ENCODE measurements at regions not wholly inside any gene's neighbourhood (a gene's known extent, or its start where the extent isn't known, plus 50 kb on each side); places are given as distances from the start of the nearest gene placed in this dataset.

DNA sequence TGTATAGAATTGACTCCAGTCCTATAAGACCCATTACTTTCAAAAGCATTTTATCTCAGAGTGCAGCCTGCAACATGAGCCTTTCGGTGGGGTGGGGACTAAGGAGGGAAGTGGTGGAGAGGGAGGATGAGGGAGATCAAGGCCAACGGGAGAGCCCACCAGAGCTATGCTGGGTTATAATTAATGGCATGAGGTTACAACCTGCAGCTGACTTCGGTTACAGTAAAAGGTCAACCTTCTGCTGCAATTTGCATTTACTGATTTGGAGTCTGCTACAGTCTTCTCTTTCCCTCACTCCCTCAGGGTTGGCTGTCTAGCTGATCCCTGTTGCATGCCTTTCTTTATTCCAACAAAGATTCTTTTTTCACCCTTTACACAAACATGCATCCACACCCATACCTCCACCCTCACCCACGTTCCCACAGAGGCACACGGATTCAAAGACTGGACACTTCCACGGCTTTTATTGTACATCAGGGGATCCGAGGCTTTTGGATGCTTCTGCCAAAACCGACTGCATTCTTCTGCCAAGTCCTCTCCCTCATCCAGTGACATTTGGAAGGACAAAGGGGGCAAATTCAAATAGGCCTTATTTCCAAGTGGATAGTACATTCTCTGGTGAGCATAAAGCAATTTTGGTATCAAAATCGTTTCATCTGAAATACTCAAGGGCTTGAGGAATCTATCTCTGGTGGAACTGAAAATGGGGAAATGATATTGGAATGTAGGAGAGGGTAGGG is 381.2 kb downstream of the NFIB start:
- H3K36me3 Mint-ChIP-seq (ENCODE audit: low read depth): no peaks in the 10 kb centered on the region
- peaks cover 2% of the 10 kb centered on the region for H3K27me3 Mint-ChIP-seq (ENCODE audit: insufficient read depth, low read depth, poor library complexity)
- H3K4me1 Mint-ChIP-seq: peaks cover 10% of the 10 kb centered on the region; the same call in 2 of the 3 replicates
- no peaks in the 10 kb centered on the region for H3F3A ChIP-seq (replicated peaks; ENCODE audit: low read depth)
- DNase-seq (ENCODE audit: low spot score): no peak
- ATAC-seq: no peak
- no peaks in the 10 kb centered on the region for H4K20me1 ChIP-seq (replicated peaks; ENCODE audit: insufficient read depth)
- no peaks in the 10 kb centered on the region for H3K9me3 Mint-ChIP-seq
- no peaks in the 10 kb centered on the region for H3K36me3 ChIP-seq (ENCODE audit: insufficient read depth)
- H3K4me2 ChIP-seq: no peak overlapping the region
- no peak for TF ChIP-seq NANOG (IDR thresholded peaks at IDR 0.05; ENCODE audit: borderline replicate concordance)
- TF ChIP-seq EZH2 (IDR thresholded peaks at IDR 0.05; ENCODE audit: low read depth, unreplicated experiment): no peak
- no peak for TF ChIP-seq POLR2AphosphoS5 (IDR thresholded peaks at IDR 0.05; ENCODE audit: low read depth)
- TF ChIP-seq, protein P1, sequence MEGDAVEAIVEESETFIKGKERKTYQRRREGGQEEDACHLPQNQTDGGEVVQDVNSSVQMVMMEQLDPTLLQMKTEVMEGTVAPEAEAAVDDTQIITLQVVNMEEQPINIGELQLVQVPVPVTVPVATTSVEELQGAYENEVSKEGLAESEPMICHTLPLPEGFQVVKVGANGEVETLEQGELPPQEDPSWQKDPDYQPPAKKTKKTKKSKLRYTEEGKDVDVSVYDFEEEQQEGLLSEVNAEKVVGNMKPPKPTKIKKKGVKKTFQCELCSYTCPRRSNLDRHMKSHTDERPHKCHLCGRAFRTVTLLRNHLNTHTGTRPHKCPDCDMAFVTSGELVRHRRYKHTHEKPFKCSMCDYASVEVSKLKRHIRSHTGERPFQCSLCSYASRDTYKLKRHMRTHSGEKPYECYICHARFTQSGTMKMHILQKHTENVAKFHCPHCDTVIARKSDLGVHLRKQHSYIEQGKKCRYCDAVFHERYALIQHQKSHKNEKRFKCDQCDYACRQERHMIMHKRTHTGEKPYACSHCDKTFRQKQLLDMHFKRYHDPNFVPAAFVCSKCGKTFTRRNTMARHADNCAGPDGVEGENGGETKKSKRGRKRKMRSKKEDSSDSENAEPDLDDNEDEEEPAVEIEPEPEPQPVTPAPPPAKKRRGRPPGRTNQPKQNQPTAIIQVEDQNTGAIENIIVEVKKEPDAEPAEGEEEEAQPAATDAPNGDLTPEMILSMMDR (conservative IDR thresholded peaks at IDR 0.05; ENCODE audit: low read depth in 2 of 2): no peak
- no peak for TF ChIP-seq ZNF331 (CRISPR knock-in tag; IDR thresholded peaks at IDR 0.05; ENCODE audit: low read depth)
- TF ChIP-seq EZH2phosphoT487 (IDR thresholded peaks at IDR 0.05; ENCODE audit: unreplicated experiment): no peak
- TF ChIP-seq, protein P2, sequence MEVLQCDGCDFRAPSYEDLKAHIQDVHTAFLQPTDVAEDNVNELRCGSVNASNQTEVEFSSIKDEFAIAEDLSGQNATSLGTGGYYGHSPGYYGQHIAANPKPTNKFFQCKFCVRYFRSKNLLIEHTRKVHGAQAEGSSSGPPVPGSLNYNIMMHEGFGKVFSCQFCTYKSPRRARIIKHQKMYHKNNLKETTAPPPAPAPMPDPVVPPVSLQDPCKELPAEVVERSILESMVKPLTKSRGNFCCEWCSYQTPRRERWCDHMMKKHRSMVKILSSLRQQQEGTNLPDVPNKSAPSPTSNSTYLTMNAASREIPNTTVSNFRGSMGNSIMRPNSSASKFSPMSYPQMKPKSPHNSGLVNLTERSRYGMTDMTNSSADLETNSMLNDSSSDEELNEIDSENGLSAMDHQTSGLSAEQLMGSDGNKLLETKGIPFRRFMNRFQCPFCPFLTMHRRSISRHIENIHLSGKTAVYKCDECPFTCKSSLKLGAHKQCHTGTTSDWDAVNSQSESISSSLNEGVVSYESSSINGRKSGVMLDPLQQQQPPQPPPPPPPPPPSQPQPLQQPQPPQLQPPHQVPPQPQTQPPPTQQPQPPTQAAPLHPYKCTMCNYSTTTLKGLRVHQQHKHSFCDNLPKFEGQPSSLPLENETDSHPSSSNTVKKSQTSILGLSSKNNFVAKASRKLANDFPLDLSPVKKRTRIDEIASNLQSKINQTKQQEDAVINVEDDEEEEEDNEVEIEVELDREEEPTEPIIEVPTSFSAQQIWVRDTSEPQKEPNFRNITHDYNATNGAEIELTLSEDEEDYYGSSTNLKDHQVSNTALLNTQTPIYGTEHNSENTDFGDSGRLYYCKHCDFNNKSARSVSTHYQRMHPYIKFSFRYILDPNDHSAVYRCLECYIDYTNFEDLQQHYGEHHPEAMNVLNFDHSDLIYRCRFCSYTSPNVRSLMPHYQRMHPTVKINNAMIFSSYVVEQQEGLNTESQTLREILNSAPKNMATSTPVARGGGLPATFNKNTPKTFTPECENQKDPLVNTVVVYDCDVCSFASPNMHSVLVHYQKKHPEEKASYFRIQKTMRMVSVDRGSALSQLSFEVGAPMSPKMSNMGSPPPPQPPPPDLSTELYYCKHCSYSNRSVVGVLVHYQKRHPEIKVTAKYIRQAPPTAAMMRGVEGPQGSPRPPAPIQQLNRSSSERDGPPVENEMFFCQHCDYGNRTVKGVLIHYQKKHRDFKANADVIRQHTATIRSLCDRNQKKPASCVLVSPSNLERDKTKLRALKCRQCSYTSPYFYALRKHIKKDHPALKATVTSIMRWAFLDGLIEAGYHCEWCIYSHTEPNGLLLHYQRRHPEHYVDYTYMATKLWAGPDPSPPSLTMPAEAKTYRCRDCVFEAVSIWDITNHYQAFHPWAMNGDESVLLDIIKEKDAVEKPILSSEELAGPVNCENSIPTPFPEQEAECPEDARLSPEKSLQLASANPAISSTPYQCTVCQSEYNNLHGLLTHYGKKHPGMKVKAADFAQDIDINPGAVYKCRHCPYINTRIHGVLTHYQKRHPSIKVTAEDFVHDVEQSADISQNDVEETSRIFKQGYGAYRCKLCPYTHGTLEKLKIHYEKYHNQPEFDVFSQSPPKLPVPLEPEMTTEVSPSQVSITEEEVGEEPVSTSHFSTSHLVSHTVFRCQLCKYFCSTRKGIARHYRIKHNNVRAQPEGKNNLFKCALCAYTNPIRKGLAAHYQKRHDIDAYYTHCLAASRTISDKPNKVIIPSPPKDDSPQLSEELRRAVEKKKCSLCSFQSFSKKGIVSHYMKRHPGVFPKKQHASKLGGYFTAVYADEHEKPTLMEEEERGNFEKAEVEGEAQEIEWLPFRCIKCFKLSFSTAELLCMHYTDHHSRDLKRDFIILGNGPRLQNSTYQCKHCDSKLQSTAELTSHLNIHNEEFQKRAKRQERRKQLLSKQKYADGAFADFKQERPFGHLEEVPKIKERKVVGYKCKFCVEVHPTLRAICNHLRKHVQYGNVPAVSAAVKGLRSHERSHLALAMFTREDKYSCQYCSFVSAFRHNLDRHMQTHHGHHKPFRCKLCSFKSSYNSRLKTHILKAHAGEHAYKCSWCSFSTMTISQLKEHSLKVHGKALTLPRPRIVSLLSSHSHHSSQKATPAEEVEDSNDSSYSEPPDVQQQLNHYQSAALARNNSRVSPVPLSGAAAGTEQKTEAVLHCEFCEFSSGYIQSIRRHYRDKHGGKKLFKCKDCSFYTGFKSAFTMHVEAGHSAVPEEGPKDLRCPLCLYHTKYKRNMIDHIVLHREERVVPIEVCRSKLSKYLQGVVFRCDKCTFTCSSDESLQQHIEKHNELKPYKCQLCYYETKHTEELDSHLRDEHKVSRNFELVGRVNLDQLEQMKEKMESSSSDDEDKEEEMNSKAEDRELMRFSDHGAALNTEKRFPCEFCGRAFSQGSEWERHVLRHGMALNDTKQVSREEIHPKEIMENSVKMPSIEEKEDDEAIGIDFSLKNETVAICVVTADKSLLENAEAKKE (CRISPR knock-in tag; IDR thresholded peaks at IDR 0.05): no peak
- TF ChIP-seq CREB1 (CRISPR knock-in tag; IDR thresholded peaks at IDR 0.05; ENCODE audit: low read depth): no peak
- TF ChIP-seq, protein P3, sequence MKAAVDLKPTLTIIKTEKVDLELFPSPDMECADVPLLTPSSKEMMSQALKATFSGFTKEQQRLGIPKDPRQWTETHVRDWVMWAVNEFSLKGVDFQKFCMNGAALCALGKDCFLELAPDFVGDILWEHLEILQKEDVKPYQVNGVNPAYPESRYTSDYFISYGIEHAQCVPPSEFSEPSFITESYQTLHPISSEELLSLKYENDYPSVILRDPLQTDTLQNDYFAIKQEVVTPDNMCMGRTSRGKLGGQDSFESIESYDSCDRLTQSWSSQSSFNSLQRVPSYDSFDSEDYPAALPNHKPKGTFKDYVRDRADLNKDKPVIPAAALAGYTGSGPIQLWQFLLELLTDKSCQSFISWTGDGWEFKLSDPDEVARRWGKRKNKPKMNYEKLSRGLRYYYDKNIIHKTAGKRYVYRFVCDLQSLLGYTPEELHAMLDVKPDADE (IDR thresholded peaks at IDR 0.05): no peak
- TF ChIP-seq, protein P4, sequence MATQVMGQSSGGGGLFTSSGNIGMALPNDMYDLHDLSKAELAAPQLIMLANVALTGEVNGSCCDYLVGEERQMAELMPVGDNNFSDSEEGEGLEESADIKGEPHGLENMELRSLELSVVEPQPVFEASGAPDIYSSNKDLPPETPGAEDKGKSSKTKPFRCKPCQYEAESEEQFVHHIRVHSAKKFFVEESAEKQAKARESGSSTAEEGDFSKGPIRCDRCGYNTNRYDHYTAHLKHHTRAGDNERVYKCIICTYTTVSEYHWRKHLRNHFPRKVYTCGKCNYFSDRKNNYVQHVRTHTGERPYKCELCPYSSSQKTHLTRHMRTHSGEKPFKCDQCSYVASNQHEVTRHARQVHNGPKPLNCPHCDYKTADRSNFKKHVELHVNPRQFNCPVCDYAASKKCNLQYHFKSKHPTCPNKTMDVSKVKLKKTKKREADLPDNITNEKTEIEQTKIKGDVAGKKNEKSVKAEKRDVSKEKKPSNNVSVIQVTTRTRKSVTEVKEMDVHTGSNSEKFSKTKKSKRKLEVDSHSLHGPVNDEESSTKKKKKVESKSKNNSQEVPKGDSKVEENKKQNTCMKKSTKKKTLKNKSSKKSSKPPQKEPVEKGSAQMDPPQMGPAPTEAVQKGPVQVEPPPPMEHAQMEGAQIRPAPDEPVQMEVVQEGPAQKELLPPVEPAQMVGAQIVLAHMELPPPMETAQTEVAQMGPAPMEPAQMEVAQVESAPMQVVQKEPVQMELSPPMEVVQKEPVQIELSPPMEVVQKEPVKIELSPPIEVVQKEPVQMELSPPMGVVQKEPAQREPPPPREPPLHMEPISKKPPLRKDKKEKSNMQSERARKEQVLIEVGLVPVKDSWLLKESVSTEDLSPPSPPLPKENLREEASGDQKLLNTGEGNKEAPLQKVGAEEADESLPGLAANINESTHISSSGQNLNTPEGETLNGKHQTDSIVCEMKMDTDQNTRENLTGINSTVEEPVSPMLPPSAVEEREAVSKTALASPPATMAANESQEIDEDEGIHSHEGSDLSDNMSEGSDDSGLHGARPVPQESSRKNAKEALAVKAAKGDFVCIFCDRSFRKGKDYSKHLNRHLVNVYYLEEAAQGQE (IDR thresholded peaks at IDR 0.05; ENCODE audit: unreplicated experiment): no peak
- no peak for TF ChIP-seq STAT1 (IDR thresholded peaks at IDR 0.05; ENCODE audit: unreplicated experiment)
- TF ChIP-seq ZNF114 (CRISPR knock-in tag; IDR thresholded peaks at IDR 0.05): no peak
- TF ChIP-seq JUNB (IDR thresholded peaks at IDR 0.05; ENCODE audit: unreplicated experiment): no peak
- no peaks in the 10 kb centered on the region for H3K27me3 ChIP-seq (ENCODE audit: insufficient read depth)
- H3K27ac Mint-ChIP-seq: no peak overlapping the region
- no peak overlapping the region for H3K4me3 ChIP-seq
- no peak overlapping the region for H3K27ac ChIP-seq (ENCODE audit: low read depth)
- H3K4me1 ChIP-seq (ENCODE audit: insufficient read depth): peaks cover 3% of the 10 kb centered on the region
- no peak overlapping the region for H2AFZ ChIP-seq
- no peaks in the 10 kb centered on the region for H3K79me2 ChIP-seq (replicated peaks; ENCODE audit: insufficient read depth)
- no peaks in the 10 kb centered on the region; the same call in 1 of the 2 replicates for H3K9me2 ChIP-seq (ENCODE audit: insufficient read depth)
- H3K4me3 Mint-ChIP-seq: no peak overlapping the region

Measured in GM23338 (cell line).